HEK293T (cell line): ENCODE measurements at regions not wholly inside any gene's neighbourhood (a gene's known extent, or its start where the extent isn't known, plus 50 kb on each side); places are given as distances from the start of the nearest gene placed in this dataset.

ENCODE experiments used
- CTCF ChIA-PET: fragments of 350-600 bp; formaldehyde crosslinking; extraction: SDS; loops from one replicate; lab custom pipeline; 2021; ENCODE audit warnings: antibody characterized with exemption, inconsistent platforms; lab: Yijun Ruan, JAX
- POLR2A ChIA-PET: fragments of 350-600 bp; formaldehyde crosslinking; extraction: SDS; loops from one replicate; lab custom pipeline; 2020; ENCODE audit warnings: antibody characterized with exemption, inconsistent platforms; lab: Yijun Ruan, JAX
- DNase-seq: peaks from one replicate; pipeline ENCODE4 v3.0.0; 2012; ENCODE audit warnings: mixed read lengths; ENCODE audit errors: extremely low spot score
- ARNT ChIP-seq: fragments of 450-650 bp; IDR thresholded peaks from 2 replicates; pipeline ENCODE4 v1.6.1; 2017; ENCODE audit warnings: mild to moderate bottlenecking
- BHLHE40 ChIP-seq: fragments of 450-650 bp; IDR thresholded peaks from 2 replicates; pipeline ENCODE4 v1.6.1; 2016; ENCODE audit warnings: mild to moderate bottlenecking, moderate library complexity, borderline replicate concordance
- CTBP1 ChIP-seq: fragments of 450-650 bp; IDR thresholded peaks from 2 replicates; pipeline ENCODE4 v1.6.1; 2016; ENCODE audit warnings: borderline replicate concordance
- ELF4 ChIP-seq: fragments of 450-650 bp; IDR thresholded peaks from 2 replicates; pipeline ENCODE4 v1.6.1; 2017; ENCODE audit warnings: antibody characterized with exemption
- FOXA1 ChIP-seq: fragments of 450-650 bp; IDR thresholded peaks from 2 replicates; pipeline ENCODE4 v1.6.1; 2016; ENCODE audit warnings: mild to moderate bottlenecking
- FOXK2 ChIP-seq: fragments of 450-650 bp; IDR thresholded peaks from 2 replicates; pipeline ENCODE4 v1.6.1; 2016; ENCODE audit warnings: mild to moderate bottlenecking
- FOXM1 ChIP-seq: fragments of 450-650 bp; IDR thresholded peaks from 2 replicates; pipeline ENCODE4 v1.6.1; 2017; ENCODE audit warnings: mild to moderate bottlenecking, borderline replicate concordance
- HDGF ChIP-seq: fragments of 450-650 bp; IDR thresholded peaks from 2 replicates; pipeline ENCODE4 v1.6.1; 2017; ENCODE audit warnings: antibody characterized with exemption, borderline replicate concordance
- L3MBTL2 ChIP-seq: fragments of 450-650 bp; conservative IDR thresholded peaks from 2 replicates; pipeline ENCODE4 v1.6.1; 2016; ENCODE audit warnings: mild to moderate bottlenecking
- LEF1 ChIP-seq: fragments of 450-650 bp; IDR thresholded peaks from 2 replicates; pipeline ENCODE4 v1.6.1; 2017; ENCODE audit warnings: mild to moderate bottlenecking, borderline replicate concordance
- NFRKB ChIP-seq: fragments of 450-650 bp; IDR thresholded peaks from 2 replicates; pipeline ENCODE4 v1.6.1; 2016; ENCODE audit warnings: mild to moderate bottlenecking, moderate library complexity
- PKNOX1 ChIP-seq: fragments of 450-650 bp; IDR thresholded peaks from 2 replicates; pipeline ENCODE4 v1.6.1; 2016
- SP1 ChIP-seq: fragments of 450-650 bp; IDR thresholded peaks from 2 replicates; pipeline ENCODE4 v1.6.1; 2017
- SUZ12 ChIP-seq: fragments of 450-650 bp; IDR thresholded peaks from 2 replicates; pipeline ENCODE4 v1.6.1; 2016; ENCODE audit warnings: mild to moderate bottlenecking
- TARDBP ChIP-seq: fragments of 450-650 bp; IDR thresholded peaks from 2 replicates; pipeline ENCODE4 v1.6.1; 2016
- ZNF384 ChIP-seq: fragments of 450-650 bp; IDR thresholded peaks from 2 replicates; pipeline ENCODE4 v1.6.1; 2016

GRCh38 chr2:145140658-145141057, 620.7 kb upstream of the ZEB2 start:
- DNase-seq = no peak
- CTCF ChIA-PET = no interaction called here
- POLR2A ChIA-PET = no interaction called here
- TF ChIP-seq LEF1 (no peak), TARDBP (no peak), SP1 (no peak), ZNF384 (no peak), FOXA1 (no peak), FOXK2 (no peak), NFRKB (no peak), FOXM1 (no peak), ELF4 (no peak), ARNT (no peak), CTBP1 (no peak), L3MBTL2 (no peak), BHLHE40 (no peak)

DNA sequence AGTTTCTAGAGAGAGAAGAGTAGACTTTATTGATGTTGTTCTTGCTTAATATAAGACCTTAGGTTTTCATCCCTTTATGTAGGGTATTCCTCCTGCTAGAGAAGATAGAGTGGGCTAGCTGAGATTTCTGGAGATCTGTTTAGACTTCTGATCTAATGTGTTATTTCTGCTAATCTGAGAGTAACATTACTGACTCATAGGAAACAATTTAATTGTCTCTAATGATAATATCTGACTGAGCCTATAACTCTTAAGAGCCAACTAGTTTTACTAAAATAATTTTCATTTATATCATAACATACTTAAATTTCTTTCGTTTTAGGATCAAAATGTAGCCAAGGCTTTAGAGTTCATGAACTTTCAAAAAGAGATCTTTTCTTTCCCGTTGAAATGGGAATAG, 618.7 kb upstream of the ZEB2 start:
- DNase-seq = no peak
- no peak for TF ChIP-seq BHLHE40
- no peak for TF ChIP-seq NFRKB
- TF ChIP-seq SP1 = no peak
- no peak for TF ChIP-seq FOXA1
- no peak for TF ChIP-seq ELF4
- TF ChIP-seq ZNF384 = no peak
- no peak for TF ChIP-seq FOXM1
- TF ChIP-seq HDGF = no peak
- TF ChIP-seq SUZ12 = no peak
- no peak for TF ChIP-seq PKNOX1
- TF ChIP-seq FOXK2 = no peak
- TF ChIP-seq CTBP1 = no peak
- TF ChIP-seq LEF1 = no peak
- no peak for TF ChIP-seq L3MBTL2
- no peak for TF ChIP-seq ARNT
- TF ChIP-seq TARDBP = no peak
- POLR2A ChIA-PET = no interaction called here
- CTCF ChIA-PET = no interaction called here

DNA sequence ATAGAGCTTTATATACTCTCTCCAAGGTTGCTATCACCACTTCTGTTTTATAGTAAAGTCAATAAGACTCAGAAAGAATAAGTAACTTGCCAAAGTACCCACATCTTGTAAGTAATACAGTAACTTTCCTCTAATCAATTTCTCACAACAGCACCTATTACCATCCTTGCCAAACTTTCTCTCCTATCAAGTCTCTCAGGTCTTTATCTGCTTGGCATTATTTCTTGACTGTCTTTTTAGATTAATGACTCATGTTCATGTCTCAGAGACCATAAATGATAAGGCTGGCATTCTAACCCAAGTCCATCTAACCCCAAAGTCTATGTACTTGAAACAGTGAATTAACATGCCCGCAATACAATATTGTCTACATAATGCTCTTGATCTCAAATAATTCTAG, 618.0 kb upstream of the ZEB2 start:
- ChIA-PET POLR2A (no interaction called here), CTCF (interaction anchor here (0.6 kb wide), 1 partner anchor 128 kb away, joined by 3 read pairs; no protein-coding TSS in a partner anchor)
- no peak for DNase-seq
- no peak for TF ChIP-seq FOXM1
- TF ChIP-seq ELF4 = no peak
- no peak for TF ChIP-seq PKNOX1

DNA sequence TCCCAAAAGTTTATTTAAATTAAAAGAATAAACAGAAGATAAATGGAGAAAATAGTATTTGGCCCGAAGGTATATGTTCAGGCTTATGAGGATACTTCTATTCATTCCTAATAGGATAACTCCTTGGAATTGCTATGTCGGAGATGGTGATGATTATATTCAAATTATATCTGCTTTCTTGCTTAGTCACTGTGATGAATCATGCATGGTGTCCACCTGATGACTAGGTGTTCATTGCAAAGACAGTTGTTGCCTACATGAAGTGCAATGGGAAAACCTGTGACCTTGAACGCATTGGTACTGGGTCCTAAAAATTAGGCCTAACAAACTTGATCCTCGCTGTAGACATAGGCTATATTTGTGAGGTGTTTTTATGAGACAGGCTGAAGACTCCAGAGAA, 617.3 kb upstream of the ZEB2 start:
- TF ChIP-seq ARNT = no peak
- ChIA-PET POLR2A (no interaction called here), CTCF (interaction anchor here (0.6 kb wide), 1 partner anchor 127 kb away, joined by 3 read pairs; no protein-coding TSS in a partner anchor)
- DNase-seq = no peak

GRCh38 chr2:145136702-145137101, 616.8 kb upstream of the ZEB2 start:
- DNase-seq = no peak
- ChIA-PET CTCF (no interaction called here), POLR2A (no interaction called here)
- TF ChIP-seq TARDBP (no peak), ZNF384 (no peak), NFRKB (no peak), FOXA1 (no peak), CTBP1 (no peak), FOXM1 (no peak), FOXK2 (no peak)

DNA sequence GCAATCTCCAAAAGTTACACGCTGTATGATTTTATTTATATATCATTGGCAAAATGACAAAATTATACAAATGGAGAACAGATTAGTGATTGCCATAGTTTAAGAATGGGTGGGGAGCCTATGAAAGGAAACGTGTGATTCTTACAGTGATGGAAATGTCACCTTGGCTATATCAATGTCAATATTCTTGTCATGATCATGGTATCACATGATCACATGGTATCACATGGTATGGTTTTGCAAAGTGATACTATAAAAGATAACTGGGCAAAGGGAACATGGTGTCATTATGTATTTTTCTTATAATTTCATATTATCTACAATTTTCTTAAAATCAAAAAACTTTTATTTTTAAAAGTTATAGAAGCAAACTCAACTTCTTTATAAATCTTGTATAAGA, 606.2 kb upstream of the ZEB2 start:
- ChIA-PET POLR2A (no interaction called here), CTCF (no interaction called here)
- TF ChIP-seq PKNOX1 (no peak), ARNT (no peak), SP1 (no peak), SUZ12 (no peak)
- DNase-seq = no peak

- CTCF ChIA-PET = no interaction called here
- DNase-seq = no peak
- TF ChIP-seq HDGF (no peak), NFRKB (no peak), SP1 (no peak), L3MBTL2 (no peak), FOXA1 (no peak), ZNF384 (no peak), LEF1 (no peak), BHLHE40 (no peak), ARNT (no peak), TARDBP (no peak), FOXK2 (no peak), SUZ12 (no peak), ELF4 (no peak), CTBP1 (no peak), PKNOX1 (no peak)
- POLR2A ChIA-PET = no interaction called here
These were observed 604.2 kb upstream of the ZEB2 start for GRCh38 chr2:145124085-145124484.
